ENCODE measurements at regions not wholly inside any gene's neighbourhood (a gene's known extent, or its start where the extent isn't known, plus 50 kb on each side); places are given as distances from the start of the nearest gene placed in this dataset.
"Not testable (repeated sequence)": the region's sequence is repeated elsewhere in the genome, so short reads cannot be mapped to it uniquely, and the experiment has no call there.

DNA sequence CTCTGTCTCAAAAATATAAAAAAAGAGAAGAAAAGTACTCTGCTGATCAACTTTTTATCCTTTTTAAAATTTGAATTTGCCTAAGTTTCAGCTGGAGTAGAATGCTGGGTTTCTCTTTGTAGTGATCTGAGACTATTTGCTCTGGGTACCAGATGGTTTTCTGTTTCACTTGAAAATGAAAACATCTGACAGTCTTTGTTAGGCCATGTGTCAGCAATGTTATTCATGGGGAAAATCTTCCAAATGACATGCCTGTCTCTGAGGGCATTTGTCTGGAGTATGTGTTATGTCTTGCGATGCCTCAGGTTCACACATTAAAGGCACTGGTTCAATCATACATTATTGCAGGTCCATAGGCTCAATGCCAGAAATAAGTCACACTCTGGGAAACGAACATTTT is 175.3 kb upstream of the TMEM229A start:
- no peak for DNase-seq

DNA sequence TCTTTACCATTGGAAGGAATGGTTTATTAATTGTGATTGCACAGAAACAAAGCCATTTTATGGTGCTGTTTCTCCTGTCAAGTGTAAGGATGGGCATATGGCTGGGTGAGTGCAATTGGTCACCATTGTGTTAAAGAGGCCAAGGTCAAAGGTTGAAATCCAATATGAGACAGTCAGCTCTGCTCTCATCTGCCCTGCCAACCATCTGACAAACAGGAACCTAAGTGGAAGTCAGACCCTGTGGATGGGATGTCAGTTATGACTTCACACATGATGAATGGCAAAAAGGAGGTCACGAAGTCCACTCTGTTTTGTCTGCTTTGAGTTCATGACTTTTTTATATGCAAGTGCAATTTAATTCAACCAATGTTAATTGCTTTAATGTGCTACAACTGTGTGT is 172.7 kb upstream of the TMEM229A start:
- DNase-seq, result no peak

DNA sequence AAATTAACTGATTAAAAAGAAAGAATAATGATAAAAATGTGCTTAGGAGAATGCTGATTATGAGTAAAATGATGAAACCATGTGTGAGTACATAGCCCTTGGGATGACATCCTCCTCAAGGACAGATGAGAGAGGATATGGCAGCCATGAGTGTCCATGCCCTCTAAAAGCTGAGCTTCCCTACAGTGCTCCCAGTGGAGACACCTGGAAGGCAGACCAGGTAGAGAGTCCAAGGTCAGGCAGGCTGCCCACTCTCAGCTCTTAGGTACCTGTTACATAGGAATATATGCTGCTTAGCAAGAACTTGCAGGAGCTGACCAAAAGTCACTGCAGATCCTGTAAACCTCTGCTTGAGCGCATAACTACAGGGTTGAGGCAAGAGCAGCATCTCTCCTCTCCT is 169.7 kb upstream of the TMEM229A start:
- no peak for DNase-seq

DNA sequence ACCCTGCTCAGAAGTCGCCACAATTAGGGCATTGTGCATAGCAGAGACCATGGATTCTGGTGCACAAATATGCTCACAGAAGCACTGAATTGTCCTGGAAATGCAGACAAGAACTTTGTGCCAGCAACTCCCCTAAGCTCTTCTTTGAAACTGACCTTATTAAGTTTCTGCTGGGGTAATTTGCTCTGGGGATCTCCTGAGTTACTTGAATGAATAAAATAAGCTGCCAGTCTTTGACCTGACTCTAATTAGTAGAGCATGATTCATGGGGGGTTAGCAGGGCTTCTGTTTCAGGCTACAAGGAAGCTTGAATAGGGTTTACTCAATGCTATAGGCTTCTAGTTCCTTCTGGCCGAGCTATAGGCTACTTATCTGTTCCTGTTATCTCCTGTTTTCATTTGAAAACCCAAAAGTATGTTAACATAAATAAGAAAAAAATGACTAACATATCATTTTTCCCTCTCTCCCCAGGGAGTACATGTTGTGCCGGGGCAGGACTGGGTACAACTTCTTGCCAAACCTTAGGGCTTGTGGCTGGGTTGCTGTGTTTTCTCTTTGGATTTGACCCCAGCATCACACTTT is 169.0 kb upstream of the TMEM229A start:
- DNase-seq, result peak; percentile 40

DNA sequence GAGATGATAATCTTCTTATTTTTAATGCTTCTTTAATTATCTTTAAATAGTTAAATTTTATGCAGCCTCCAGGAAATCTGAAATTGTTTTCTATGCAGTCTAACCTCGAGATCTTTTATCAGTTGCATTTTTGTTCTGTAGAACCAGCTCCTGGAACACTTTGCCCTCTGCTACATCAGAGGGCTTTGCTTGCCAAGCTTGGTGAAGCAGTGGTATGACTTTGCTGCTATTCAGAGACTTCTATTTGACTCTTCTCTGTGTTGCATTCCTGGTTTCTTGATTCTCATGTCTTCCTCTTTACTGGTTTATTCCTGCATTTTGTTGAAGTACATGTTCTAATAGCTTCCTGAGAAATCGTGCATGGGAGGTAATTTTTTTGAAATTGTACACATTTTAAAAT is 163.7 kb upstream of the TMEM229A start:
- DNase-seq, result no peak

DNA sequence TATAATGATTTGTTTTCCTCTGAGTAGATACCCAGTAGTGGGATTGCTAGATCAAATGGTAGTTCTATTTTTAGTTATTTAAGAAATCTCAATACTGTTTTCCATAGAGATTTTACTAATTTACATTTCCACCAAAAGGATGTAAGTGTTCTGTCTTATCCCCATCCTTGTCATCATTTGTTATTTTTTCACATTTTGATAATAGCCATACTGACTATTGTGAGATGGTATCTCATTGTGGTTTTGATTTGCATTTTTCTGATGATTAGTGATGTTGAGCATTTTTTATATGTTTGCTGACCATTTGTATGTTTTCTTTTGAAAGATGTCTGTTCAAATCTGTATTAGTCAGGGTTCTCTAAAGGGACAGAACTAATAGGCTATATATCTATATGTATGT is 160.0 kb upstream of the TMEM229A start:
- DNase-seq, result peak; percentile 10

DNA sequence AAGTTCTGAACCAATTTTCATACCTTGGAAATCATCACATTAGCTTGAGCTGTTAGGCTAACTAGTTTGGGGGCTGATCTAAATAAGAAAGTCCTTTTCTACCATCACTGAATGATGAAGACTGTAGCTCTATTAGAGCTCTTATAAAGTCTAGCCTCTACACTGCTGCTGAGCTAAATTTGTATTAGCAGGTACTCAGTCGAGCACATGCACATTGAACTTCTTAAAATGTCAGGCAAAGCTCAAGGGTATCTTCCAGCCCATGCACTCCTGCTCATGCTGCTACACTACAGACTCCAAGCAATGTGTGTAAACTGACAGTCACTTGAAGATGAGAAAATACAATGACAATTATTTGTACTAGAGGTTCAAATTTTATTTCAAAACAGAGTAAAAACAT is 158.8 kb upstream of the TMEM229A start:
- DNase-seq, result no peak

DNA sequence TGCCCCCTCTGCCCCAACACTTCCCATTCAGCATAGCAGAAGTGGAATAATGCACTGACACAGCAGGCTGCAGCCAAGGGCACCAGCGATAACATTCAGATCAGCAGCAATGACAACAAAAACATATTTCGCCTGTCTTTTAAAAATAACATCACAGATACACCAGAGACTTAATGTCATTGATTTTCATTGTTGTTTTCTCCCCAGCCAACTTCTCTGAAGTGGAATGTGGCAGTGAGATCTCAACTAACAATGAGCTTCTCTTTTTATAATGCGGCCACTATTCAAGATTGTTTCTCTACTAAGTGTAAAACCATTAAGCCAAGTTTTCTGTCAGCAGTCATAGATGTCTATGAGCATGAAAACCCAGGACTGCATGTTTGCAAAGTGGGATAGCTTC is 158.2 kb upstream of the TMEM229A start:
- no peak for DNase-seq

DNA sequence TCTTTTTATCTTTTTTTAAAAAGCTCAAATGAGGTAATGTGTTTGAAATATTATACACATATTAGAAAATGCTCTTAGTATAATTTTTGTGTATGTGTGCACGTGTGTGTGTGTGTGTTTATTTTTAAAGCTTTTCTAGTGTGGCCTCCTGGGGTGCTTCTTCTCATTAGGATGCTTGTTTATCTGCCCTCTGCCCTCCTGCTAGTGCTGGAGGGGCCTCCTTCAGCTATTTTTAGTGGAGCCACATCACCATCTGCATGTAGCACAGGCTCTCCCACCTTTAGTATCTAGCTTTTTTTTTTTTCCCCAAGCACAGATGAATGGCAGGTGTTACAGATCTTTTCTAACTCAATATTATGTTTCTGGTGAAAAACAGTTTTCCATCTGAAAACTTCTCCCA is 155.7 kb upstream of the TMEM229A start:
- no peak for DNase-seq

DNA sequence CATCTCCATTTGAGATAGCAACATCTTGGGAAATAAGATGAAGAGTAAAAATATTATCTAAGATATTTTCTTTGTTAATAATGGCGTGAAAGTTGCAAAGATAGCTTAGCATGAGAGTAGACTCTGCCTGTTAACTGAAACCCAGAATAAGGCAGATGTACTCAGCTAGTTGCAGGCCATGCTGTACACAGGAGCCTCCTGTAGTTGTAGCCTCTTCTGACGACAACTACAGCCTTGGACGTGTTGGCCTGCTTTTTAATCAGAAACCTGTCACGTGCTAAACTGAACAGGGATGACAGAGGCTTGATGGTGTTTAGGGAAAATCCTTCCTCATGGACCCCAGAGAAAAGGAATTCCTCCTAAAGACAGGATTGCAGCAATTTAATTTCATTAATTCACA is 155.1 kb upstream of the TMEM229A start:
- DNase-seq, result no peak

DNA sequence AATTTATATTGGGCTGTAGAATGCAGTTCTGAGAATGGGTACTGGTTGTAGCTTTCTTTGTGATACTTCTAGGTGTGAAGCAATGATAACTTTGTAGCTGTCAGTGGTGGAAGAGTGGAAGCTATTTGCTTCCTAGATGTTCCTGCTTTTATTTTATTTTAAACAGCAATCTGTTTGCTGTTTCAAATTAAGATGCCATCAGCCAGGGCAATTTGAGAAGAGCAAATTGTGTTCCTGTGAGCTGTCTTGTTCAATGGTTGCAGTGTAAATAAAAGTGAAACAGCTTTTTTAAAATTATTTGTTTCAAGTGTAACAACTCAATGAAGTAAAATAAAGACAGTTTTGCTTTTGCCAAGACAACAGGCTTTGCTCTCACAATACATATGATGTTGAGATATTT is 150.8 kb upstream of the TMEM229A start:
- no peak for DNase-seq

DNA sequence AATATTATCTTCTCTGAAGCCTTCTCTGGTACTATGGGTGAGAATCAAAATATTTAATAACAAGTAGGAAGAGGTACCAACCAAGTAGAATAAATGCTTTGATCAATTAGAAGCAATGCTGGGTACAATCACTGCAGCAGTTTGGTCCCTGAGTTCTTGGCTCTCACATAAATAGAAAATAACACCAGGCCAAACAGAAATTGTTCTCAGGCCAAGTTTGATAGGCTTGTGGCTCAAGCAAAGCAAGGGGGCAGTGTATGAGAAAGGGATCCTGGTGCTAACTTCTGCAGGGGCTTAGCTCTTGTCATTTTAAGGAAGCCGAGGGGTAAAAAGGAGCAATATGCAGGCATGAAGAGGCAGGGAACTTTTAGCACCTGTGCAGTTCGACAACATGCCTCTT is 146.8 kb upstream of the TMEM229A start:
- DNase-seq, result no peak

DNA sequence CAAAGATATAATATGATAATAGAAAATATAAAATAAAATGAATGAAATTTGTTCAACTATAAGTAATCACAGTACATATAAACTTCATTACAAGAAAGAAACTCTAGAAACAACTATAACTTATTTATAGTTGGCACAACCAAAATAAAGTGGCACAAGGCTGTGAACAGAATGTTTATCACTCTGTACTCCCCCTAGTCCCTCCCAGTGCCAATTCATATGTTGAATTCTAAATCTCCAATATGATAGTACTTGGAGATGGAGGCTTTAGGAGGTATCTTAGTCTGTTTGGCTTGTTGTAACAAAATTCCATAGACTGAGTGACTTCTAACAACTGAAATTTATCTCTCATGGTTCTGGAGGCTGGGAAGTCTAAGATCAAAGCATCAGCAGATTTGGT is 145.0 kb upstream of the TMEM229A start:
- no peak for DNase-seq

DNA sequence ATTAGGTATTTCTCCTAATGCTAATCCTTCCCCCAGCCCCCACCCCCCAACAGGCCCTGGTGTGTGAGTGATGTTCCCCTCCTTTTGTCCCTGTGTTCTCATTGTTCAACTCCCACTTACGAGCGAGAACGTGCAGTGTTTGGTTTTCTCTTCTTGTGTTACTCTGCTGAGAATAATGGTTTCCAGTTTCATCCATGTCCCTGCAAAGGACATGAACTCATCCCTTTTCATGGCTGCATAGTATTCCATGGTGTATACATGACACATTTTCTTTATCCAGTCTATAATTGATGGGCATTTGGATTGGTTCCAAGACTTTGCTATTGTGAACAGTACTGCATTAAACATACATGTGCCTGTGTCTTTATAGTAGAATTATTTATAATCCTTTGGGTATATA is 138.9 kb upstream of the TMEM229A start:
- not testable (repeated sequence) for DNase-seq

DNA sequence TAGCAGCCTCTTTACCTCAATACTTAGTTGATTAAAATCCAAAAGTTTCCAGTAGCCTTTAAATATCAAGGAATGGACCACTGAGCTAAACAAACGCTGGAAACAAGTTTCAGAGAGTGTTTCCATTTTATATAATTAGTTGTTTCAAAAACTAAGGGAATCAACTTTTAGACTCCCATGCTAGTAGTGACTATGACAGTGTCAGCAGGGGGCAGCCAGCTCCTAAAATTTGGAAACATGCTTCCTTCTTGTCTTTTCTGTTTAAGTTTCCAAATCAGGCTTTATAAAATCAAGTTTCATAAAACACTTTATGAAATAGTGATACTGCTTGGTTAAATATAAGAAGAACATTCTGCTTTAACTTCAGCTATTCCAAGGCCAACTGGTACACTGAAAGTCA is 138.2 kb upstream of the TMEM229A start:
- peak; percentile 21 for DNase-seq

DNA sequence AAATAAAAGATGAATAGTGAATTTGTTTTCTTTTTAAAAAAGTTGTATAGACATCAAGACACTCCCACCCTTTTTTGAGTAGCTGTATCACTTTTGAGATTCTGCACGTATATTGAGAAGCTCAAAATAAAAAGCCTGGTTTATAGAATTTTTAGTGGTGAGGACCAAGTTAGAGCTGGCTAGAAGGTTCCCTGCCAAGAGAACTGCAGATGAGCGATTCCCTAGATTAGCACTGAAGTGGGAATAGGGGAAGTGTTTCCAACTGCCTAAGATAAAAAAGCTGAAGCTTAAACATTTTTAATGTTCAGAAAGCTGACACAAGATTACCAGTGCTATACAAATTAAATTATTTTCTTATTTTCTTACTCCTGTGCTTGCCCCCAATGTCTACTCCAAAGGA is 135.7 kb upstream of the TMEM229A start:
- DNase-seq, result no peak

DNA sequence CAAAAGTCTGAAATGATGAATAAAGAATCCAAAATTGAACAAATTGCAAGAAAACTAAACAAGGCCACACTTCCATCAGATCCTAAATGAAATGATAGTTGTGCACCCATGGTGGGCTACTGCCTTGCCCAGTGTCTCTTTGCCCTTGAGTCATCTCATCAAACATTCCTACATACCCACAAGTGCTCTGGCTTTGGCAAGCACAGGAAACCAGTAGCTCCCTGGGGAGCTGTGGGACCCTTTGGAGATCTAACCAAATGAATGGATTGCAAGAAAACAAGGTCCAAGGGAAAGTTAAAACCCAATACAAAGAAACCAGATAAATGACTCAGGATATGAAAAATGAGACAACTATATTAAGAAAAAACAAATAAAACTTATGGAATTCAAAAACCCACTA is 129.8 kb upstream of the TMEM229A start:
- DNase-seq, result peak; percentile 94

DNA sequence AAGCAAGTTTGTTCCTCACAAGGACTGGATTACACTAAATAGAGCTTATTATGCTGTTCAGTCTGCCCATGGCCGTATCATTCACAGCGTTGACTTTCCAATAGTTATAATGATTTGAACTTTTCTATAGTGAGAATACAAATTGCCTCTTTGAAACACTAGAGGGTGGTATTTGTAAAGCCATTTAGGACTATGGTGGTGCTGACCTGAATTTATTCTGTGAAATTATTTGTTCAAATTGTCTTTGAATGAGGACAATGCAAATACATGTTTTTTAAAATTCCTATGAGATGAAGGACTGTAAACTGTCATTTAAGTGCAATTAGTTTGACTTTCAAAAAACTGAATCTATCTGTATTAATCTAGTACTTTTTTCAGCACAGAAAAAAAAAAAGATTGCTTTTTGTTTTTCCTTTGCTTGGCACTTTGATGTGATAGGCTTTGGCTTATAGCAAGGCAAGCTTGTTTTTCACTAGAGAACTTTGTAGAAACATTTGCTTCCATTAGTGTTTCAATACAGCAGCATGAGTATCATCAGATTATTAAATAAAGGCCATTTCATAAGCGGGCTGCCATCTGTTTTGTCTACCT is 122.7 kb upstream of the TMEM229A start:
- peak; percentile 27 for DNase-seq

DNA sequence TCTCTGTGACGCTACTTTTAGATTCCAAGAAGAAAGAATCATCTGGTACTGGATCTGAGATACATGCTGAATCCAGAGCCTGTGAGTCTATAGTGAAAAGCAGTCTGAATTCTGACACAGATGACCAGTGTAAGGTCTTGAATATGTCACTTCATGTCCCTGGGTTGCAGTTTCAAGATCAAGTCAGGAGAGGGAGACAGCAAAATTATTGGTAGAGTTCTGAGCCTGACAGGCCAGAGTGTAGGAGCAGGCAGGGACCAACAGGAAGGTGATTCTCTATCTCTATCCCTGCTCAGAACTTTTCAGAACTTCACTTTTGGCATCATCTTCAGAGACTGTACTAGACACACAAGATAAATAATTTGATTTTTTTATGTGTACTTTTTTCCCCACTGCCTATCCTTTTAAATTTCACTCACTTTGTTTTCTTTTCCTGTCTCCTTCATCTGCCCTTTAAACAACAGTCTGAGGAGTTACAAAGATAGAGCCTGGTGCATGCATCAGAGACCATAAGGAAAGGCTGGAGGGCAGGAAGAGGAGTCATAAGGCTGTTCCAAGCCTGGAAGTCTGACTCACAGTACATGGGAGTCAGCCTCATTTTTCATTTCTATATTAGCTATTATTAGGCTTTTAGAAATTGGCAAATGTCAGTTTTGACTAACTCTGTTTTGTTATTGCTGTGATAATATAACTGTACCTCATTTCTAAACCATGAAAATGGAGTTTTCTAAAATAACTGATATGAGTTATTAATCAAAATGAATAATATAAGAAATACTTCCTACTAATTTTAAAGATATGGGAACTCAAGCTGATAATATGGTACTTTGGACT is 120.2 kb upstream of the TMEM229A start:
- peak; percentile 72 for DNase-seq

DNA sequence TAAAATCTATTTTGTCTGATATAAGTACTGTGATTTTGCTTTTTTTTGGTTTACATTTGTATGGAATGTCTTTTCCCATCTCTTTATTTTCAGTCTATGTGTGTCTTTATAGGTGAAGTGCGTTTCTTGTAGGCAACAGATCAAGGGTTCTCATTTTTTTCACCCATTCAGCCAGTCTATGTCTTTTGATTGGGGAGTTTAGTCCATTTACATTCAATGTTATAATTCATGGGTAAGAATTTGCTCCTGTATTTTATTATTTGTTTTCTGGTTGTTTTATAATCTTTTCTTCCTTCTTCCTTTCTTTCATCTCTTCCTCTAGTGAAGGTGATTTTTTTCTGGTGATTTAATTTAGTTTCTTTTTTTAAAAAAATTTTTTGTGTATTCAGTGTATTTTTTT is 104.8 kb upstream of the TMEM229A start:
- no peak for DNase-seq

DNA sequence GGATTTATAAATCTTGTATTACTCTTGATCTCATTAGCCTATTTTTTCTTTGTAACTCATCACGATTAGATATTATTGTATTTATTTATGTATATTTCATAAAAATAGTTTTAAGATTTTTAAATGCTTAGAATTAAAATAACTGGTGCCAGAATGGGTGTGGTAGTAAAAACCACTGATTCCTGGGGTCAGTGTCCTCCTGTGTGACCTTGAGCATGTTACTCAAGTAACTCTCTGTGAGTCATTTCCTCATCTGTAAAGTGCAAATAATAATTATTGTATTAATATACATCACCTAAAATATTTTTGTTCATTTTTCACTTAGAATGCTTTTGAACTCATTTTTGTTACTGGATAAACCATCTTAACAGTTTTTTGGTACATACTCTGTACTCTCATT is 91.3 kb upstream of the TMEM229A start:
- DNase-seq, result no peak

DNA sequence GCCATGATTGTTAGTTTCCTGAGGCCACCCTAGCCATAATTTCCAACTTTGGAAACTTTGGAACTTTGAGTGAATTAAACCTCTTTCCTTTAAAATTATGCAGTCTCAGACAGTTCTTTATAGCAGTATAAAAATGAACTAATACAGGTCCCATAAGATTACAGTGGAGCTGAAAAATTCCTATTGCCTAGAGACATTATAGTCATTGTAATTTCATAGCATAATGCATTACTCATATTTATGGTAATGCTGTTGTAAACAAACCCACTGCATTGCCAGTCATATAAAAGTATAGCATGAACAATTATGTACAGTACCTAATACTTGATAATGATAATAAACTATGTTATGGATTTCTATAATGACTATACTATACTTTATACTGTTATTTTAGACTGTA is 88.0 kb upstream of the TMEM229A start:
- no peak for DNase-seq

DNA sequence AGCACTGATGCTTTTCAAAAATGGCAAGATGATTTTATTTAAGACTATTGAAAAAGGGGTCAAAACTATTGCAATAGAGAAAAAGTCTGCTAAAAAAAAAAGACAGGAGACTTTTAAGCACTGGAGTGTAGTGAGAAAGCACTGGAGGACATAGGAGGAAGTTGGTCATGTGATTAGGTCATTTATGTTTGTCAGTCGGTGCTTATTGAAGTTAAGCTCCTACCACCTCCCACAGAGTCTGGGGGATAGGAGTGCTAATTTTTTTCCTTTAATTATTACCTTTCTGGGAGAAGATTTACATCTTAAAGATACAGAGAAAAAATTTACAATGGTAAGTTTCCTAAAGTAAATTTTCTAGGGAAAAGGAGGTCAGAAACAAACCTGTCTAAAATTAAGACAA is 80.2 kb upstream of the TMEM229A start:
- DNase-seq, result no peak

DNA sequence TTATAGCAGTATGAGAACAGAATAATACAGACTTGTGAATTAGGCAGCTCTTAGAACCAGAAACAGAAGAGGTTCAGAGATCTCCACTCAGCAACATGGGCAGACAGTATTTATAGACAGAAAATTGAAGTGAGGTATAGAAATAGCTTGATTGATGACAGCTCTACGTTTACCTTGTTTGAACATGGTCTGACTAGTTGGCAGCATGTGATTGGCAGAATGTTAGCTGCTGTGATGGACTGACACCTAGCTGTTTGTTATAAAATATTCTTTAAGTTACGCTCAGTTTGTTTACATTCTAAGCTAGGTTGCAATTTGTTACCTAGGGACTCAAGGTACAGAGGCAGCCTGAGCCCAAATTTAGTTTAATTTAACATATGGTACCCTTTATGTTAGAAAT is 73.7 kb upstream of the TMEM229A start:
- no peak for DNase-seq
